ENCODE measurements at regions not wholly inside any gene's neighbourhood (a gene's known extent, or its start where the extent isn't known, plus 50 kb on each side); places are given as distances from the start of the nearest gene placed in this dataset.

GRCh38 chrX:39827951-39828350 lies 269.8 kb downstream of the BCOR start:
- no peak for DNase-seq (ENCODE audit: low read depth in 2 of 2)

- no peak for DNase-seq (ENCODE audit: low read depth in 2 of 2)
These were observed 268.8 kb downstream of the BCOR start for GRCh38 chrX:39828971-39829370.

- no peak for DNase-seq (ENCODE audit: low read depth in 2 of 2)
These were observed 267.8 kb downstream of the BCOR start for GRCh38 chrX:39829965-39830364.

GRCh38 chrX:39830414-39830813 lies 267.3 kb downstream of the BCOR start:
- DNase-seq (ENCODE audit: low read depth in 2 of 2), result no peak

GRCh38 chrX:39832211-39832610 lies 265.5 kb downstream of the BCOR start:
- DNase-seq (ENCODE audit: low read depth in 2 of 2), result no peak

- no peak for DNase-seq (ENCODE audit: low read depth in 2 of 2)
These were observed 263.2 kb downstream of the BCOR start for GRCh38 chrX:39834600-39834999.

- no peak for DNase-seq (ENCODE audit: low read depth in 2 of 2)
These were observed 262.5 kb downstream of the BCOR start for GRCh38 chrX:39835241-39835640.

- DNase-seq (ENCODE audit: low read depth in 2 of 2), result no peak
These were observed 262.0 kb downstream of the BCOR start for GRCh38 chrX:39835776-39836175.

- no peak for DNase-seq (ENCODE audit: low read depth in 2 of 2)
These were observed 260.8 kb downstream of the BCOR start for GRCh38 chrX:39836802-39837420.

- DNase-seq (ENCODE audit: low read depth in 2 of 2), result no peak
These were observed 260.1 kb downstream of the BCOR start for GRCh38 chrX:39837688-39838087.

GRCh38 chrX:39839371-39839770 lies 258.4 kb downstream of the BCOR start:
- DNase-seq (ENCODE audit: low read depth in 2 of 2), result no peak

- no peak for DNase-seq (ENCODE audit: low read depth in 2 of 2)
These were observed 257.6 kb downstream of the BCOR start for GRCh38 chrX:39840133-39840532.

GRCh38 chrX:39840581-39841093 lies 257.1 kb downstream of the BCOR start:
- no peak for DNase-seq (ENCODE audit: low read depth in 2 of 2)

- no peak for DNase-seq (ENCODE audit: low read depth in 2 of 2)
These were observed 256.2 kb downstream of the BCOR start for GRCh38 chrX:39841604-39842003.

- no peak for DNase-seq (ENCODE audit: low read depth in 2 of 2)
These were observed 255.3 kb downstream of the BCOR start for GRCh38 chrX:39842281-39842973.

GRCh38 chrX:39843318-39843717 lies 254.4 kb downstream of the BCOR start:
- no peak for DNase-seq (ENCODE audit: low read depth in 2 of 2)

- DNase-seq (ENCODE audit: low read depth in 2 of 2), result no peak
These were observed 252.5 kb downstream of the BCOR start for GRCh38 chrX:39845233-39845632.

GRCh38 chrX:39846460-39846859 lies 251.3 kb downstream of the BCOR start:
- no peak for DNase-seq (ENCODE audit: low read depth in 2 of 2)

- no peak for DNase-seq (ENCODE audit: low read depth in 2 of 2)
These were observed 249.5 kb downstream of the BCOR start for GRCh38 chrX:39848243-39848642.

GRCh38 chrX:39848900-39849299 lies 248.9 kb downstream of the BCOR start:
- DNase-seq (ENCODE audit: low read depth in 2 of 2), result no peak

GRCh38 chrX:39850209-39850608 lies 247.5 kb downstream of the BCOR start:
- DNase-seq (ENCODE audit: low read depth in 2 of 2), result no peak

GRCh38 chrX:39850630-39851152 lies 247.1 kb downstream of the BCOR start:
- no peak for DNase-seq (ENCODE audit: low read depth in 2 of 2)

- no peak for DNase-seq (ENCODE audit: low read depth in 2 of 2)
These were observed 245.9 kb downstream of the BCOR start for GRCh38 chrX:39851745-39852455.

Measured in activated CD4-positive, alpha-beta T cell treated with anti-CD3 and anti-CD28 coated beads for 24 hours (primary cell).